Lower leg skin (tissue), 4 donors: ENCODE measurements at regions not wholly inside any gene's neighbourhood (a gene's known extent, or its start where the extent isn't known, plus 50 kb on each side); places are given as distances from the start of the nearest gene placed in this dataset.

Experiments
- DNase-seq, 2 donors: peaks; one replicate each; pipeline ENCODE4 v3.0.0-alpha.2; 2019; ENCODE audit warnings: low spot score in 2 of 2
- H3K4me3 ChIP-seq: fragments of 200-600 bp; sonication (generic); 2 replicates; pipeline ENCODE4 v1.5.1; 2017; ENCODE audit warnings: mild to moderate bottlenecking, low read depth; ENCODE audit not compliant: poor library complexity, severe bottlenecking
- CTCF ChIP-seq, 3 donors: fragments of 450-650 bp; IDR thresholded peaks; one replicate each; pipeline ENCODE4 v1.5.1; 2016; ENCODE audit warnings: antibody characterized with exemption in 3 of 3, mild to moderate bottlenecking in 3 of 3, moderate library complexity in 2 of 3
- POLR2A ChIP-seq, 2 donors: fragments of 450-650 bp; IDR thresholded peaks; one replicate each; pipeline ENCODE4 v1.6.1; 2016 to 2017; ENCODE audit warnings: antibody characterized with exemption in 2 of 2, mild to moderate bottlenecking in 1 of 2, moderate library complexity in 1 of 2
- WGBS, 2 donors: methylation state at CpG; one replicate each; pipeline ENCODE4 v1.1.5; 2018; 5-methylcytosine and 5-hydroxymethylcytosine counted together
- intact Hi-C: fragments of 100-400 bp; cut with DNase I; formaldehyde crosslinking; loops from one replicate; pipeline ENCODE4 v1.15.0; 2023; ENCODE audit warnings: low total_unique reads

GRCh38 chr1:195941314-195941713 lies 666.9 kb downstream of the KCNT2 start:
- 91 to 93% methylated on average over 1 of the region's 1 CpG for WGBS, 2 donors
- H3K4me3 ChIP-seq: no peak overlapping the region
- DNase-seq: no peak
- intact Hi-C loops: no loop called here
- TF ChIP-seq POLR2A (IDR thresholded peaks at IDR 0.05): no peak
- TF ChIP-seq CTCF (IDR thresholded peaks at IDR 0.05): no peak

GRCh38 chr1:195939844-195940243 lies 668.4 kb downstream of the KCNT2 start:
- intact Hi-C loops: no loop called here
- WGBS, 2 donors: 77 to 79% methylated on average over 3 of the region's 3 CpGs
- H3K4me3 ChIP-seq: no peak overlapping the region
- no peak for DNase-seq
- TF ChIP-seq POLR2A (IDR thresholded peaks at IDR 0.05) (no peak), CTCF (IDR thresholded peaks at IDR 0.05) (no peak)

- no peak overlapping the region for H3K4me3 ChIP-seq
- intact Hi-C loops: no loop called here
- TF ChIP-seq CTCF (IDR thresholded peaks at IDR 0.05): no peak
- no peak for TF ChIP-seq POLR2A (IDR thresholded peaks at IDR 0.05)
- 23 to 27% methylated on average over 10 of the region's 10 CpGs for WGBS, 2 donors
- DNase-seq: no peak
Observed at GRCh38 chr1:195934817-195935553, 673.3 kb downstream of the KCNT2 start.

GRCh38 chr1:195933835-195934234 lies 674.4 kb downstream of the KCNT2 start:
- no peak for TF ChIP-seq CTCF (IDR thresholded peaks at IDR 0.05)
- TF ChIP-seq POLR2A (IDR thresholded peaks at IDR 0.05): no peak
- WGBS, 2 donors: 66 to 73% methylated on average over 1 of the region's 1 CpG
- intact Hi-C loops: no loop called here

GRCh38 chr1:195915826-195916225 lies 692.4 kb downstream of the KCNT2 start:
- DNase-seq: no peak
- 96 to 100% methylated on average over 1 of the region's 1 CpG for WGBS, 2 donors
- TF ChIP-seq CTCF (IDR thresholded peaks at IDR 0.05) (no peak), POLR2A (IDR thresholded peaks at IDR 0.05) (no peak)
- intact Hi-C loops: no loop called here
- no peak overlapping the region for H3K4me3 ChIP-seq

More at GRCh38 chr1:195933835-195934234, 674.4 kb downstream of the KCNT2 start:
- DNase-seq: no peak
- H3K4me3 ChIP-seq: no peak overlapping the region

- intact Hi-C loops: no loop called here
- TF ChIP-seq POLR2A (IDR thresholded peaks at IDR 0.05) (no peak), CTCF (IDR thresholded peaks at IDR 0.05) (no peak)
- no peak for DNase-seq
- WGBS, 2 donors: 92 to 93% methylated on average over 6 of the region's 6 CpGs
- H3K4me3 ChIP-seq: no peak overlapping the region
Observed at GRCh38 chr1:195909061-195909460, 699.2 kb downstream of the KCNT2 start.
